HG02610 (cell line): ENCODE measurements at regions not wholly inside any gene's neighbourhood (a gene's known extent, or its start where the extent isn't known, plus 50 kb on each side); places are given as distances from the start of the nearest gene placed in this dataset.

ENCODE experiments used
- ATAC-seq: cut with Tn5 transposase; IDR thresholded peaks from one replicate; pipeline ENCODE4 v1.9.1; 2021; ENCODE audit warnings: mild to moderate bottlenecking, moderate library complexity; ENCODE audit not compliant: unreplicated experiment

DNA sequence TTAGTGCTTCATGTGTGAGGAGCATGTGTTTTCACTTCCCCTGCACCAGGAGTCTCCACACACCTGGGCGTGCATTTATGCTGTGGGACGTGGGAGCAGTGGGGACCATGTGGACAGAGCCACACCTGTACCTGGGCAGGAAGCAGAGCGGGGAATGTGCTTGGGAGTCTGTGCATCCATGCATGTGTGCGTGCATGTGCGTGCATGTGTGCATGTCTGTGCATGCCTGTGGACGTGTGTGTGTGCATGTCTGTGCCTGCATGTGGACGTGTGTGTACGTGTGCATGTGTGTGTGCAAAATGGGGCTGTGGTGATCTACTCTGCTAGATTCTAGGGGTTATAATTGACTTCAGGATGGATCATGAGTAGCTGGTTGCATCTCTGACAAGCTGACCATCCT lies 224.0 kb upstream of the GMDS start:
- no peak for ATAC-seq

DNA sequence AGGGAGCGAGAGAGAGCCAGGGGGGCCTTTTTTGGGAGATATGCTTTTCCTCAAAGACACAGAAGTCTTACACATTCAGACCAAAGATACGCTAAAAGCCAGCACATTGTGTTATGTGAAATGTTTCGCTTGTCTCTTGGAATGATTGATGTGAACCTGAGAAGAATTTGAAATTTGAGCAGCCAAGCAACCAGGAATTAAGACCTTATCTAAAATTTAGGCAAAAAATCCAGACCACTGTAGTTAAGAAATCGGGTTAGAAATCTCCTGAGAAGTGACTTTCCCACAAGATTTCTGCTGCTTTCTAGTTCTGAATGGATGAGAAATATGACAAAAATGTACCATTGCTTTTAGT lies 223.2 kb upstream of the GMDS start:
- ATAC-seq: no peak

DNA sequence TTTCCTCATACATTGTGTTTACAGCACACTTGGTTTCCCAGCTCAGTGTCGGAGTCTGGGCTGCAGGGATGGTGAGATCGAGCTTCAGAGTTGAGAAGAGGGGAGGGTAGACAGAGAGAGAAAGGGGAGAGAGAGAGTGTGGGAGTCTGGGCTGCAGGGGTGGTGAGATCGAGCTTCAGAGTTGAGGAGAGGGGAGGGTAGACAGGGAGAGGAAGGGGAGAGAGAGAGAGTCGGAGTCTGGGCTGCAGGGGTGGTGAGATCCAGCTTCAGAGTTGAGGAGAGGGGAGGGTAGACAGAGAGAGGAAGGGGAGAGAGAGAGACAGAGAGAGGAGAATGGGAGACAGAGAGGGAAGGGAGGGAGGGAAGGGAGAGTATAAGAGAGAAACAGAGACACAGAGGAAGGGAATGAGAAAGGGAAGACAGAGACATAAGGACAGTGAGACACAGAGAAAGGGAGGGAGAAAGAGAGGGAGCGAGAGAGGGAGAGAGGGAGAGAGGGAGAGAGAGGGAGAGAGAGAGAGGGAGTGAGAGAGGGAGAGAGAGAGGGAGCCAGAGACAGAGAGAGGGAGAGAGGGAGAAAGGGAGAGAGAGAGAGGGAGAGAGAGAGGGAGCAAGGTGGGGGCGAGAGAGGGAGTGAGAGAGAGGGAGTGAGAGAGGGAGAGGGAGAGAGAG lies 222.7 kb upstream of the GMDS start:
- ATAC-seq: no peak

DNA sequence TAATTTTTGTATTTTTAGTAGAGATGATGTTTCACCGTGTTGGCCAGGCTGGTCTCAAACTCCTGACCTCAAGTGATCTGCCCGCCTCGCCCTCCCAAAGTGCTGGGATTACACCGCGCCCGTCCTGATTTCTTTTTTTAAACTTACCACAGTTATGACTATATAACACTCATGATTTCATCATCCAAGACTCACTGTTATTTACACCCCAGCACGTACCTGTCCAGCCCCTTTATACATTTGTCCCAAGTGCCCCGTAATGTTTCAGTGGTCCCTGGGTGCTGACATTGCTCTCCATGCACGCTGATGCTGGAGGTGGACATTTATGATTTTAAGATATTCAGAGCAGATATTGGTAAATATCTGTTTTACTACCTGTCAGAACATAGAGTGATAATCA lies 219.9 kb upstream of the GMDS start:
- no peak for ATAC-seq

DNA sequence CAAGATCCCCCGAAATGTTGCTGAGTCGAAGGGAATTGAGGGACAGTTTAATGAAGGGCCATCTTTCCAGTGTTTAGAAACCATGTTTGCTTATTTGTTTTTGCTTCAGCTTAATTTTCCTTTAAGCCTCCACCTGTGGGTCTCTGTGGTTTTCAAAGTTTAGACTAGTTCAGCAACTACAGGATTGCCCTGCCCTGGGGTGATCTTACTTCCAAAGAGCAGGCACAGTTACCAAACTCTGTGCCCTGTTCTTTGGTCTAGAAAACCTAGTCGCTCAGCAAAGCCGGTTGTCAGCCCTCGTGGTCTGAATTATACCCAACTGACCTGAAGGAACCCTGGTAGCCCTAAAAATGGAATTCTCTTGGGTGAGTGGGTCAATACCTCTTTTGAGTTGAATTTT lies 219.2 kb upstream of the GMDS start:
- no peak for ATAC-seq

DNA sequence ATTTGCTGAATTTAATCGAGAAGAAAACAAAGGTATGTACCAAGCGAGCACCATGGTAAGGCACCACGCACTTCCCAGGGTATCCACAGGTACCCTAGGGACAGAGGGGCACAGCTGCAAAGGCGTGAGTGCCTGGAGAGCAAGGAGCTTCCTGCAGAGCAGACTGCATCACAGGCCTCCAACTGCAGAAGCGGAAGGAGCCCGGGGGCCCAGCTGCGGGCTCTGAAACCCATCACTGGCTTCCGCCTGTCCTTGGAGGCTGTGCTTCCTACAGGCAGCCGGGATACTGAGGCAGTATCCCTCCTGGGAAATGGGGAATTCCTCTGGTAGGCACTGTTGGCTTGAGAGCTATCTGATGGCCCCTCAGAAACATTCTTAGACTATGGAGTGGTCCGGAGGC lies 217.4 kb upstream of the GMDS start:
- no peak for ATAC-seq

DNA sequence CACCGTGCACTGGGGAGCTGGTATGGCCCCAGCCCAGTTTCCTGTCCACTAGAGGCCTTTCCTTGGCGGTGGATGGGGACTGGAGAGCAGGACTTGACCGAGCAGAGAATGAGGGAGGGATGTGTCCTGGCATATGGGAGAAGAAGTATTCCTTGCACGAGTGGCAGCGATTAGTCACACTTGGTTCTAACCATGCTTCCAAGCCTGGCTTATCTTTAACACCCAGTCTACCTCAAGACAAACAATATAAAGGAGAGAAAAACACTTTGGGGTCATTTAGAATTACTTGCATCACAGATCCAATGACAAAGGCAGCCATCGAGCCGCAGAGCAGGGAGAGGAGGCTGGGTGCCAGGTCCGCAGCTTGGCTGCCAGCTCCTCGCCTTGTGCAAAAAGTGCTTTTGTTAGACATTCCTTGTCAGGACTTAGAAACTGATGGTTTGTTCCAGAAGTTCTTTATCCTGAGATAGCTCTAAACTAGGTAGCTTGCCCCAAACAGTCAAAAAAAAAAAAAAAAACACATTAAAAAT lies 214.9 kb upstream of the GMDS start:
- no peak for ATAC-seq

DNA sequence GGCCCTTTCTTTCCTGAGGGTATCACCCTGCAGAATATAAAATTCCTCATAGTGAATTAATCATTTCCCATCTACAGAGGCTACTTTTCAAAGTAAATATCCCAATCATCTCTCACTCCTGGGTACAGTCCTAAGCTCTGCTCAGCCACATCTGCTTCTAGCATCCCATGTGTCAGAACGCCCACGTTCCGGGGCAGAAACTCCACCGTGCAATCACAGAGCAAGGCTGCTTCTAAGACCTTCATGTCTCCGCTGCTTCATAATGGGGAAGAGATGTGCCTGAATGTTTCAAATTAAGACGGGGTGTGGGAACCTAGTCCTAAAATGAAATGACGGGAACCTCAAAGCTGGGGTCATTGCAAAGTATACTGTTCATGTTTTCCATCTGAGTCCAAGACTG lies 208.8 kb upstream of the GMDS start:
- ATAC-seq: no peak

DNA sequence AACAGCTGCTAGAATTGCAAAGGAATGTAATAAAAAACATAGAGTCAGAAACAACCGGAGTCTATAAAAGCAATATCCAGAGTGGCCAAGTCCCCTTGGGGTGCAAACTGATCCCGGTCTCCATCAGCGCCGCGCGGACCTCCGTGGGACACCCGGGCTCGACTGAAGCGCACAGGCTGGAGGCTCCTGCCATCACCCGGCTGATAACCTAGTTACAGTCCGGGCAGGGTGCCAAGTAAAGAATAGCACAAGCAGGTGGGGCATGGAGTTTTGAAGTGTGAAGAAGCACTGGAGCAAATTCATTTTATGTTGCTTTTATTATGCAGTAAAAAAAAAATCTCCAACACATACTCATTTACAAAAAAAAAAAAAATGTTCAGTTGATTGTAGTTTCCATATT lies 205.1 kb upstream of the GMDS start:
- ATAC-seq: no peak

DNA sequence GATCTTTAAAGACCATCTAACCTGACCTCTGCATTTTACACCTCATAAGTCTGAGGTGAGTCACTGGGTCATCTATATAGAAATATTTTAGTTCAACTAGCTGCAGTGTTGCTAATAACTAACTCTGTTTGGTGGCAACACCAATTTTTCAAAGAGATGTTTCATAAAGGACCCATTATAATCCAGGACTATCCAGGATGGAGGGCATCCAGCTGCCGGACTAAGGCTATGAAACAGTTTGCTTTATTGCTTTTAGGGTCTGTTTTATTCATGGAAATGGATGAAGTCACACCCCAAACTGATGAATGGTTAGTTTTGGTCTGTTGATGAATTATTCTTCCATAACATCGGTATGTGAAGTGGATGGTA lies 204.2 kb upstream of the GMDS start:
- ATAC-seq: no peak

DNA sequence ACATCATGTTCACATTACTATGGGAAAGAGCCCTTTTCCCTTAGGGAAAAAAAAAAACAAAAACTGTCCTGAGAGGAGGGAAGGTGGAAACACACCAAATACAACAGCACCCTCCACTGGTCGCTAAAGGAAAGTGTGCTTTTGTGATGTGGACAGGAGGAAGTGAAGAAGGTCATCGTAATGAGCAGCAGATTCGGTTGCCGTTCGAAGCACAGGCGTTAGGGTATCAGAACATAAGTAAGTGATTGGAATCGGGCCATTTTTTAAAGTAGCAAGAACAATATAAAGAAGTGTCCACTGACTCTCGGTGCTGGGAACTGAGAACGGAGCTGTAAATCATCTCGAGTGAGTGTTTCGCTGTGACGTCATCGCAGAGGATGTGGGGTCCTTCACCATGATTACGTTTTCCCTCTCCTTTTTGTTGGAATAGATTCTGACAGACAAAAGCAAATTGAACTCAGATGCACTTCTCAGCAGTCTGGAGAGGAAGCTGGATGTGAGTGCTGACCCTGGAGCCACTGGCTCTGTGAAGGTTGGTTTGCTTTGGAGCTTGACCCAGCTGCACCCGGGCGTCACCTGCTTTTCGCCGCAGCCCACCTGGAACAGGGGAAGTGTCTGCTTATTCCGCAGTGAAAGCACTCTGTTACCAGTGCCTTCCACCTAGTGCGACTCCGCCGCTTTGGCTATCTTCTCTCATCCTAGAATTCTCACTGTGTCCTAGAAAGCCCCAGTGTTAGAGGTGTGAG lies 203.6 kb upstream of the GMDS start:
- ATAC-seq: no peak

DNA sequence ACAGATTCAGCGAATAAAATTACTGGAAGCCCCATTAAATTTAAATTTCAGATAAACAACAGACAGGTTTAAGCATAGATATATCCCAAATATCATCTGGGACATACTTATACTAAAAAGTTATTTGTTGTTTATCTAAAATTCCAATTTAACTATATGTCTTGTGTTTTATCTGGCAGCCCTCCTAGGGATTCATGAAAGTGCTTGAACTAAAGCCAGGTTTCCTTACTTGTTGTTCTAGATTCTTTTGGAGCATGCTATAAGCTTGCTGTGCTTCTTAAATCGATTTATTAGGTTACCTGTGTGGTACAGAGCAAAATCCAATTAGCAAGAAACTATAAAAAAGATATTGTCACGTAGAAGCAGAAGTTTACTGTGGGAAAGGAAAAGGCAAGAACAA lies 202.5 kb upstream of the GMDS start:
- no peak for ATAC-seq

DNA sequence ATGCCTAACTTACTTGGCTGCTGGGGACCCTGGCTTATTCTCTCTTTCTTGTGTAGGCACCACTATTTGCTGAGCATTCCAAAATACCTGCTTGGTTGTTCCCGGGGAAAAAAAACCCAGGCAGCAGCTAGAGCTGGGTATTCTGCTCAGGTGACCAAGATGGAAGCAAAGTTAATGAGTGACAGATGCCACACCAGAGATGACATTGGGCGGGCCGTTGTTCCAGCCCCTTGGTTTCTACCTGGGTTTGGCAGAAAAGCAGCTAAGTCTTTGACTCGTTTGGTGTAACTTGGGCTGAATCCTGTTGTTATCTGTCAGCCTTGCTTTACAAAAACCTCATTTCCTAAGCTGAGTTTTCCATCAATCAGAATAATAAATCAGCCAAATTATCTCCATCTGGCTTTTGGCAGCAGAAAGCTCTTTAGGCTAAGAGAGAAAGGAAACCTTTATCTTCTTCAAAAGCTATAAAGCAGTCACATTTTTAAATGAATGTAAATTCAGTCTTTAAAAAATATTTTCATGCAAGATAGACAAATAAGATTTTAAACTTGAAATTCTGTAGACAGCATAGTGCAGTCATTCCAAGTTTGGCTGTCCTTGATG lies 202.0 kb upstream of the GMDS start:
- ATAC-seq: no peak

DNA sequence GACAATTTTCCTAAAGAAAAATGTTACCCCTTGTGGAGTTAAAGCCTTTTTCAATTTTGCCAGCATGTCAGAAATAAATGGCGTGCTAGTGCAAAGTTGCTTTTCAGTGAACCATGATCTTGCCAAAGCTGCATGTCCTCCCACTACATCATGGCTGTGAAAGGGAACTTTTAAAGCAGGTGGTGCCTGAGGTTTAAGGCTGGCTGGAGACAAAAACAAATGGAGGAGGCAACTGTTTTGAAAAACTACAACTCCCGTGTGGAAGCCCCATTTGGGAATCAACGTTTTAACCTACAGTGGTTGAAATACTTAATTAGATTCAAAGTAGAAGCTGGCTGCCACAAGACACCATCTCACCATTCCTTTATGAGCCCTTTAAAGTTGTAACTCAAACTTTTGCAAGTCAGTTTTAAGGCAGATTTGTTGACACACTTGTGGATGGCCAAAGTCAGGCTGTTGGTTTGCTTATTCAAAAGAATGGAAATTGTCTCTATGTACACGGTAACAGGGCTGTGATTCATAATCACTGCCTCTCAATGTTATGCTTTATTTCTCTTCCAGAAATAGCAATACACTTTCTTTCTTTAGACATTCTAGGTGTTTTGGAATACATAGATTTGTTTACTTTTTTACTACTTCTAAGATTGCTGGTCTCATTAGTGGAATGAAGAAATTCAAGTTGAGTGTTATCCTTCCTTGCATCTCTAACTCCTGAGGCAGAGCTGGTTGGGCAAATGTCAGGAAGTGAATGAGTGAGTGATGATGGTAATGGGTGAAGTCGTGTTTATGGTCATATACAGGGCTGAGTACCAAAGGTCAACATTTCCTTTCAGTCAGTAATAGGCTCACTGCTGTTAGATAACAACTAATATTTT lies 196.4 kb upstream of the GMDS start:
- no peak for ATAC-seq

DNA sequence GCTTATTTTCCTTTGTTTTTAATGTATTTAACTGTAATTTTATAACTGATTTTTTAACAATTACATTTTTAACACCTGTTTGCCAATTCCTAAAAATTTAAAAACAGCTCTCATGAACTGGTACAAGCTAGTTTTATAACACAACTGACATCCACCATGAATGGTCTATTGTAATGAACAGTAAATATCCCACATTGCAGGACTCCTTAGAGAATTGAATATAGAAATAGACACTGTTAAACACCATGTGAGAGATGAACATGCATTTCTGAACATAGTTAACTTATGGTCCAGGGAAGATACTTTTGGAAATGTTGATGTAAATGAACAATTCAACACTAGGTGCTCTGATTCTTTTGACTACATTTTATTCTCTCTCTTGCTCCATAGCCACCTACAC lies 195.1 kb upstream of the GMDS start:
- ATAC-seq: no peak

DNA sequence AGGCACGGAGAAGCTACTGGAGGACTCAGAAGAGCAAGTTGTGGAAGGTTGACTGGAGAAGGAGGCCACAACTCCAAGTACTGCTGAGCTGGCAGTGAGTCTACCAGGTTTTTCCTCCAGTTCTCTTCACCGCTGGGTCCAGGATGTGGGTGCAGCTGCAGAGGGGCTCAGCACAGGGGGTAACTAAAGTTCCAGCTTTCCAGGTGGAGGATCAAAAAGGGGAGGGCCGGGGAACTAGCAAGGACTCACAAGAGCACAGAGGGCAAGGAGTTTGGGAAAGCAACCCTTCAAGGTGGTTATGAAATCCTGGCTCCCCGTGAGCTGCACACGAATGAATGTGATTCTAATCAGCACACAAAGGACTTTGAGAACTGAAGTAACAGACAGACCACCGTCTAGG lies 194.2 kb upstream of the GMDS start:
- ATAC-seq: no peak

DNA sequence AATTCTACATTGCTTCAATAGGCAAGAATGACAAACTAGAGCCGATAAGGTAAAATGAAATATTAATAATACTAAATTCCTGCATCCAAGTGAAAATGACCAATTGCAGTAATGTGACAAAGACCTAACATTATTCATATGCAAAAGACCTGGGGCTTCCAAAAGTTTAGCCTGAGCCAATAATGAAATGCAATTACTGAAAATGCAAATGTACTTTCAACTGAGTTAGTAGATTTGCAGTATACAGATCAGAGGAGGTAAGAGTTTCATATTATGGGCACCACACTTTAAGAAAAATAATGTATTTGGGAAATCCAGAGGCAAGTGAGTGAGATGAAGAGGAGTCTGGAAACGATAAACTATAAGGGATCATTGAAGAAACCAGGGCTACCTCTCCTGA lies 193.7 kb upstream of the GMDS start:
- no peak for ATAC-seq

DNA sequence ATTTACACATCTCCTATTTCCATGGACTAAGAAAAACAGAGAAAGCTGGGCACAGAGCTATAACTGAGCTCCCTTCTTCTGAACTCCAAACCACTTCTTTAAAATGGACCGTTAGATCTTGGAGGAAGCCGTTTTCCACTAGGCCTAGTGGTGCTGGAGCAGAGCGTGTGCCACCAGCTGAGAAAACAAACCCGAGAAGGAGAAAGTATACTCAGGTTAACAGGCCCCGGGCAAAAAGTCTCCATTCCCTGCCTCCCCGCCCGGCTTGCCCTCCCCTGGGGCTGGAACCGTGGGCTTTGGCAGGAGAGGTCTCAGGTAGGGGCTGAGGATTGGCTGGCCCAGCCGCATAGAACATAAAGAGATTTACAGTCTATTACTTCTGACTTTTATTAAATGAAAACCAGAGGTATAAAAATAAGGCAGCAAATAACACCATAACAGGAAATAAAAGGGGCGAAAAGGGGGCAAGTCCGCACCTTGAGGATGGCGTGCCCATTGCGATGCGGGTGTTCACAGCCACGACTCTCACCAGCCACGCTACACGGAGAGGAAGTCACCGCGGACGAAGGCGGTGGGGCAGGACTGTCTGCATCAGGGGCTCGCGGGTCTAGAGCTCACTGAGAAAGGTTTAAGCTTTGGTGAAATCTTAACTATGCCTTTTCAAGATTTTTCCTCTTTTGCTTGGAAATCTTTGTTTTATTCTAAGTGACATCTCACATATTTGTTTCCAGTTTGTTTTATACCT lies 191.2 kb upstream of the GMDS start:
- no peak for ATAC-seq

DNA sequence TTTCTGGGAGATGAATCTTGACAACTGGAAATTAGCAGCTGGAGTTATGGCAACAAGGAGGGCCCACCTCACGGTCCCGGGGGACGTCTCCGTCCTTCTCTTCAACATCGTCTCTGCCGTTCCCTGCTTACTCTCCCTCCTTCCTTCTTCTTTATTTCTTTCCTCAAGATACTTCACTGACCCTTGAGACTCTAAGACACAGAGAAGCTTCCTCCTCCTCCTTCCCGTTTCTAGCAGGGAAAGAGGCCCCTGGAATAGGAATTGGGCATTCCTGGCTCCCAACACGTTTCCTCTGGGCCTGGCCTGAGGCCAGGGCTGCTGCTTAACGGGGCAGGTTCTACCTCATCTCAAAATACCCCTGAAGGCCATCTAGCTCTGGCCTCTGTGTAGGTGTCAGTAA lies 189.9 kb upstream of the GMDS start:
- no peak for ATAC-seq

DNA sequence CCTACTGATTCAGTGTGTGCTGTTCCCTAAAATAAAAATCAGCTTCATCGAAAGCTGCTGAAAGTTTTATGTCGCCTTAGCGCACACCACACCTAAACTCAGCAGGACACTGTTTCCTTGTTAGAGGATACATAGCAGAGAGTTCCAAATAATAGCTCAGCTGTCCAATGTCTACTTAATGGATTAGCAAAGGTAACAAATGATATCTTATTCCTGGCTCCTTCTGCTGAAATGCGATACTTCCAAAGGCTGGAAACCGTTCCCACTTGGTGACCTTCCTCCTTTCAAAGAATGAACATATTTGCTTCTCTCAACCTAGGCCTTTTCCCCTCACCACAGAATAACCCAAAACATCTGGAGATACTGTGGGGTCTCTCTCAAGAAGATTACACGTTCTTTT lies 189.5 kb upstream of the GMDS start:
- no peak for ATAC-seq

DNA sequence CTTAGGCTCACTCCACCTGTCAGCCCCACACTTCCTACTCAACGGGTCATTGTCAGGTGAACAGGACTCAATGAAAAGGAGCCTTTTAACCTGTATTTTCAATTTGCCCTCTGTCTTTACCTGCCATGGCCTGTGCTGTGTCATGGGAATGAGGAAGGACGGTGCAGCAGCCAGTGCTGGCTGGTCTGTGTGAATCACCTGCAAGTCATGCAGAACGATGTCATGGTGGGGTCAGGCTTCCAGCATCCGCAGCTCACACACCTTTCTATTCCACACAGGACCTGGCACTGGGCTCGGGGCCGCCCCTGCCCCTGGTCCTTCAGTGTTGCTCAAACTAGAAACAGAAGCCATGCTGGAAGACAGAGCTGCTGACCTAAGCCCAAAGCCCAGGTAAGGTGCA lies 188.7 kb upstream of the GMDS start:
- no peak for ATAC-seq
